OCI-LY3 (cell line): ENCODE measurements at regions not wholly inside any gene's neighbourhood (a gene's known extent, or its start where the extent isn't known, plus 50 kb on each side); places are given as distances from the start of the nearest gene placed in this dataset.

Experiments used
- CTCF ChIP-seq: fragments of 200-600, 300-600 bp; sonication (generic); IDR thresholded peaks from 2 replicates; pipeline ENCODE4 v1.5.1; 2014; ENCODE audit warnings: antibody characterized with exemption, low read length, low read depth
- EZH2phosphoT487 ChIP-seq: fragments of 200-600 bp; shearing (Covaris generic); IDR thresholded peaks from 2 replicates; pipeline ENCODE4 v1.6.1; 2018; ENCODE audit warnings: antibody characterized with exemption, mixed run types, low read depth

- no peak for TF ChIP-seq CTCF
- no peak for TF ChIP-seq EZH2phosphoT487
Measured at GRCh38 chr18:75128051-75128605, 80.8 kb downstream of the PTGR3 start.
